HG03575 (cell line): ENCODE measurements at regions not wholly inside any gene's neighbourhood (a gene's known extent, or its start where the extent isn't known, plus 50 kb on each side); places are given as distances from the start of the nearest gene placed in this dataset.
"Not testable (repeated sequence)": the region's sequence is repeated elsewhere in the genome, so short reads cannot be mapped to it uniquely, and the experiment has no call there.

Source experiments
- ATAC-seq: cut with Tn5 transposase; IDR thresholded peaks from one replicate; pipeline ENCODE4 v1.9.1; 2021; ENCODE audit not compliant: unreplicated experiment, insufficient number of reproducible peaks, low FRiP score; ENCODE audit errors: extremely low read depth

- no peak for ATAC-seq
Observed at GRCh38 chrX:26511589-26512363, 295.8 kb downstream of the MAGEB5 start.

- no peak for ATAC-seq
Observed at GRCh38 chrX:26470941-26471340, 255.0 kb downstream of the MAGEB5 start.

DNA sequence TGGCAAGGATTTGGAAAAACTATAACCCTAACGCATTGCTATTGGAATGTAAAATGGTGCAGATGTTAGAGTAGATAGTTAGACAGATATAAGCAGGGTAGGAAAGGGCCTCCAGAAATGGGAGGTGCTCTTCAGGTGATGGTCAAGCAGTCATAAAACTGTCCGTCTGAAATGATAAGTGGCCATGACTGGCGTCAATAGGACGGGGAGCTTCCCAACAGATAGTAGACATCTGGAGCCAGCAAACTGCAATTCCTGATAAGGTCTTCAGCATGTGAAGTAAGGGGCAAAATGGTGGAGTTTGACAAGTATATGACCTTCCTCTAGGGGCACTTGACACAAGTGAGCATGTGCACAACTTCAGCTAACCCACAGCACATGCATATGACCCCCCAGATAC is 250.4 kb downstream of the MAGEB5 start:
- ATAC-seq: no peak

DNA sequence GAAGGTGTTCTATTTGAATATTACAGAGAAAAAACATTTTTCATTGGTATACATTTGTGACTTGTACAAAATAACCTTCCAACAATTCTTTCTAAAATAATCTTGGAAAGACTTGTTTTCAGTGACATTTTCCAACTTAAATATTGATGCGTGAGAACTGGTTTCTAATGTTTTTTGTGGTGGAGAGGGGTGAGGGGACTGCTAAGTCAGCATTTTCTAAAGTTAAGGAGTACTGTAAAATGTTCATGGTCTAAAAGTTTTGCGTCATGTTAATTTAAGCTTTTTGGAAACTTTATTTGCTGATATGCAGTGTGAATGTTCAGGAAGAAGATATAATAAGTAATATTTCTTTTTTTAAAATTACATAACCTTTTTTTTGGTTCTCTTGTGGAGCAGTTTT is 229.3 kb downstream of the MAGEB5 start:
- no peak for ATAC-seq

GRCh38 chrX:26444417-26444816 is 228.4 kb downstream of the MAGEB5 start:
- not testable (repeated sequence) for ATAC-seq

- ATAC-seq: no peak
Observed at GRCh38 chrX:26442340-26442739, 226.4 kb downstream of the MAGEB5 start.

- ATAC-seq: no peak
Observed at GRCh38 chrX:26414534-26414933, 198.6 kb downstream of the MAGEB5 start.

- ATAC-seq: no peak
Observed at GRCh38 chrX:26411045-26411444, 195.1 kb downstream of the MAGEB5 start.

GRCh38 chrX:26409636-26410035 is 193.7 kb downstream of the MAGEB5 start:
- ATAC-seq: no peak

DNA sequence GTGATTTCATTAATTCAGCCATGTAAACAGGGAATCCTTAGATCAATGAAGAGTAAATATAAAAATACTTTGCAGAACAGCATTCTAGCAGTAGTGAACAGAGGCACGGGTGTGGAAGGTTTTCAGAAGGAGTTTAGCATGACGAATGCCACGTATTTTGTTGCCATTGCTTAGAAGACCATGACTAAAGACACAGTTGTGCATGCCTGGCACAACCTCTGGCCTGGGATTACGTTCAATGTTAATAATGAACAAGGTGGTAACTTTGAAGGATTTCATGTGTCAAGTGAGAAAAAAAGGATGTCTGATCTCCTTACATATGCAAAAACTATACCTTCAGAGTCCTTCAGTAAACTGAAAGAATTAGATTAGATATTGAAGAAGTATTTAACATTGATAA is 171.9 kb downstream of the MAGEB5 start:
- no peak for ATAC-seq

DNA sequence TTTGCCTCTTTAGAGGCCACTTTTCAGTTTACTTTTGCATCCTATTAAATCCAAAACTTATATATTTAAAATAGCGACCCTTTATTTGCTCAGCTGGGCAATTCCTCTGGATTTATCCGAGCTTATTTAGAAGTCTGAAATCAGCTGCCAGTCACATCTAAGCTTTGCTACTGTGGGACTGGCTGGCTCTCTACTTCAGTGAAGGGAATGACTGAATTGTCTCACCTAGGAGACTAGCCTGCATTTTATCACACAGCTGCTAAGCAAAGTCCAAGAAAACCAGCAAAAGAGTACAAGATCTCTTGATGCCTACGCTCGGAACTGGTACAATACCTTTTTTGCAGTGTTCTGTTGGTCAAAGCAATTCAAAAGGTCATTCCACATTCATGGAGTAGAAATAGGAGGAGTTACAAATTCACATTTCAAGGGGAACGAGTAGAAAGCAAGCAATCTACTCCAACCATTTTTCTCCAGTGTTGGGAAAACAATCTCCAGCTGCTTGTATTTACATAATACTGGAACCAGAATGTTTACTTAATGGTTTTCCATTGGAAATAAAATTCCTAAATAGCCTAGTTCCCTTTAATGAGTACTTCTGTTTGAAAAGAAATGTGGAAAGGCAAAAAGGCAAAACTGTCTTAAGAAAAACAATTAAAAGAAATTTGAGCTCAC is 160.2 kb downstream of the MAGEB5 start:
- ATAC-seq: no peak

GRCh38 chrX:26375346-26375745 is 159.4 kb downstream of the MAGEB5 start:
- ATAC-seq: no peak

DNA sequence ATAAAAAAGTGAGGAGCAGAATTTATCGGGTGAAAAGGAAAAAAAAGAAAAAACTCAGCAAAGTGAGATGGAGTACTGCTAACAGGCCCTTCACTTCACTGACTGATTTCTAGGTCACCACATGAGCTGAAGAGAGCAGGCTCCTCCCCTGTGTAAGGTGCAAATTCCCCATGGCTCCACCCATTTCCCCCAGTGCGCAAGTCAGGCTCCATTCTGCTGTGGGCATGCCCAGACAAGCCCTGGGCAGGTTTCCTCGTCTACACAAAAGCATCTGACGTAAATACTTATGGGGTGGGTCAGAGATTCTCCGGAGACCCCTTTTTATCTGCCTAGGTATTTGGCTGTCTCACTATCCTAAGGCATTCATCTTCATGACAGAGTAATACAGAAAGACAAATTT is 157.9 kb downstream of the MAGEB5 start:
- no peak for ATAC-seq

GRCh38 chrX:26352891-26353430 is 137.0 kb downstream of the MAGEB5 start:
- ATAC-seq: no peak

GRCh38 chrX:26347171-26347570 is 131.2 kb downstream of the MAGEB5 start:
- no peak for ATAC-seq

DNA sequence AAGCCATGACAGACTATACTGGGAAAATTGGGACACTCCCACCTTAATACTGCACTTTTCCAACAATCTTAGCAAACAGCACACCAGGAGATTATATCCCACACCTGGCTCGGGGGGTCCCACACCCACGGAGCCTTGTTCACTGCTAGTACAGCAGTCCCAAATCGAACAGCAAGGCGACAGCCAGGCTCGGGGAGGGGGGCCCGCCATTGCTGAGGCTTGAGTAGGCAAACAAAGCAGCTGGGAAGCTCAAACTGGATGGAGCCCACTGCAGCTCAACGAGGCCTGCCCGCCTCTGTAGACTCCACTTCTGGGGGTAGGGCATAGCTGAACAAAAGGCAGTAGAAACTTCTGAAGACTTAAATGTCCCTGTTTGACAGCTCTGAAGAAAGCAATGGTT is 118.3 kb downstream of the MAGEB5 start:
- no peak for ATAC-seq

DNA sequence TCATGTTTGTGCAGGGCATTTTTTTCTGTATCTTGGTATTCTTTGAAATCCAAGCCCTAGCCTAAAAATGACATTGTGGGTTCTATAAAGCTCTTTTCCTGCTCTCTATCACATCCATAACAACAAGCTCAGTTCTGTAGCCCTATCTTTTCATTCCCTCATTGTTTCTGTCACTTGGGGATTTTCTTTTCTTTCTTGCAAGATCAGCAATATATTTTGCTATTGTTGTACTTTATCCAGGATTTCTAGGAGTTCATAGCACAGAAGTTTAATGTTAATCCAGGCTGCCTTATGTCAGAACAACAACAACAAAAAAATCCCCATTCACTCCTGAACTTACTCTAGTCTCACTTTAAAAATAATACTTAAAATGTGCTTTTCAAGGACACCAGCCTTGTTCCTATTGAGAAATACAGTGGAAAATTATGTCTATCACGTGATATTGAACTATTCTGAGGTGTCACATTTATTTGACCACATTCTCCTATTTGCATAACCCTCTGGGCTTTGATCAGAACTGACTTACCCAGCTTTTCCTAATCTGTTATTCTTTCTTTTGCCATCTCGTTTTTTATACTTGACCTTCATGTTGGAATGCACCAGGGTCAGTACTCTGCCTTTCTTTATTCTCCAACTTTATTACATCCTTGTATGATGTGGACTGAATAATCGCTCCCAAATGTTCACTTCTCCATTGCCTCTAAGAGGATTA is 112.8 kb downstream of the MAGEB5 start:
- no peak for ATAC-seq

DNA sequence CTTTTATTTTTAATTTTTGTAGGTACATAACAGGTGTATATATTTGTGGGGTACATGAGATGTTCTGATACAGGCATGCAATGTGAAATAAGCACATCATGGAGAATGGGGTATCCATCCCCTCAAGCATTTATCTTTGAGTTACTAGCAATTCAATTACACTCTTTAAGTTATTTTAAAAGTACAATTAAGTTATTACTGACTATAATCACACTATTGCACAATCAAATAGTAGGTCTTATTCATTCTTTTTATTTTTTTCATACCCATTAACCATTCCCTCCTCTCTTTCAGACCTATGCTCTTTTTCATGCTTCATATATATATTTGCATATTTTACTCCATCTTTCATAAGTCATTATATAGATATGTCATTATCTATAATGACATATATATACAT is 93.3 kb downstream of the MAGEB5 start:
- no peak for ATAC-seq

GRCh38 chrX:26295425-26295824 is 79.5 kb downstream of the MAGEB5 start:
- ATAC-seq: no peak

GRCh38 chrX:26286836-26287235 is 70.9 kb downstream of the MAGEB5 start:
- no peak for ATAC-seq
